ENCODE measurements at regions not wholly inside any gene's neighbourhood (a gene's known extent, or its start where the extent isn't known, plus 50 kb on each side); places are given as distances from the start of the nearest gene placed in this dataset.

DNA sequence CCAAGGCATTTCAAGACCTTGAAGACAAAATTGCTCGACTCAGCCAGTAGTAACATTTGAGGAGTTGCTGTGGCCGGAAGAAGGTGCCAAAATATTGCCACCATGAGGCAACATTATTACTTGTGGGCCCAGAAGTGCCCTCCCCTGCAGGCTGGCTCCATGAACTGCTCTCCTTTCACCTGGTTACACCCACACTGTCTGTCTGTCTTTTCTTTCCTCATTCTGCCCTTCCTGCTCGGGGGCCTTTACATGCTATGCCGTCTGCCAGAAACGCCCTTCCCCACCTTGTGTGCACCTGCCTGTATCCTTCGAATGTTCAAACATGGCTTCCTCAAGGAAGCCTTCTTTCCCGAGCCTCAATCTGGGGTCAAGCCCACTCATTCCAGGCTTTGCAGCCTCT lies 224.2 kb upstream of the DIO3 start:
- TF ChIP-seq, protein P1, sequence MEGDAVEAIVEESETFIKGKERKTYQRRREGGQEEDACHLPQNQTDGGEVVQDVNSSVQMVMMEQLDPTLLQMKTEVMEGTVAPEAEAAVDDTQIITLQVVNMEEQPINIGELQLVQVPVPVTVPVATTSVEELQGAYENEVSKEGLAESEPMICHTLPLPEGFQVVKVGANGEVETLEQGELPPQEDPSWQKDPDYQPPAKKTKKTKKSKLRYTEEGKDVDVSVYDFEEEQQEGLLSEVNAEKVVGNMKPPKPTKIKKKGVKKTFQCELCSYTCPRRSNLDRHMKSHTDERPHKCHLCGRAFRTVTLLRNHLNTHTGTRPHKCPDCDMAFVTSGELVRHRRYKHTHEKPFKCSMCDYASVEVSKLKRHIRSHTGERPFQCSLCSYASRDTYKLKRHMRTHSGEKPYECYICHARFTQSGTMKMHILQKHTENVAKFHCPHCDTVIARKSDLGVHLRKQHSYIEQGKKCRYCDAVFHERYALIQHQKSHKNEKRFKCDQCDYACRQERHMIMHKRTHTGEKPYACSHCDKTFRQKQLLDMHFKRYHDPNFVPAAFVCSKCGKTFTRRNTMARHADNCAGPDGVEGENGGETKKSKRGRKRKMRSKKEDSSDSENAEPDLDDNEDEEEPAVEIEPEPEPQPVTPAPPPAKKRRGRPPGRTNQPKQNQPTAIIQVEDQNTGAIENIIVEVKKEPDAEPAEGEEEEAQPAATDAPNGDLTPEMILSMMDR (IDR thresholded peaks at IDR 0.05; ENCODE audit: insufficient read depth, low read length, poor library complexity, severe bottlenecking), result no peak
- TF ChIP-seq EZH2phosphoT487 (conservative IDR thresholded peaks at IDR 0.05; ENCODE audit: low read length), result no peak
